ENCODE measurements at regions not wholly inside any gene's neighbourhood (a gene's known extent, or its start where the extent isn't known, plus 50 kb on each side); places are given as distances from the start of the nearest gene placed in this dataset.

- Histone ChIP-seq H3K27me3 (ENCODE audit: control insufficient read depth, insufficient read depth, low read length) (no peaks in the 10 kb centered on the region), H3K9me3 (ENCODE audit: control insufficient read depth, low read depth, low read length) (no peaks in the 10 kb centered on the region), H3K4me1 (ENCODE audit: control insufficient read depth, low read depth, low read length) (no peaks in the 10 kb centered on the region), H3K36me3 (ENCODE audit: control insufficient read depth, low read depth, low read length) (no peaks in the 10 kb centered on the region), H3K4me3 (ENCODE audit: low read length) (no peak overlapping the region), H3K27ac (ENCODE audit: low read length) (no peak overlapping the region), H3K9ac (ENCODE audit: low read length) (no peak overlapping the region)
Measured at GRCh38 chr4:136219592-136220125, 1312.6 kb downstream of the PCDH18 start.

GRCh38 chr4:136203199-136203598 is 1329.1 kb downstream of the PCDH18 start:
- no peak overlapping the region for H3K27ac ChIP-seq (ENCODE audit: low read length)
- no peak overlapping the region for H3K9ac ChIP-seq (ENCODE audit: low read length)
- peaks cover 14% of the 10 kb centered on the region for H3K4me1 ChIP-seq (ENCODE audit: control insufficient read depth, low read depth, low read length)
- H3K27me3 ChIP-seq (ENCODE audit: control insufficient read depth, insufficient read depth, low read length): peaks cover 98% of the 10 kb centered on the region
- no peaks in the 10 kb centered on the region for H3K36me3 ChIP-seq (ENCODE audit: control insufficient read depth, low read depth, low read length)
- peak overlapping the region; percentile 12 for H3K4me3 ChIP-seq (ENCODE audit: low read length)
- H3K9me3 ChIP-seq (ENCODE audit: control insufficient read depth, low read depth, low read length): no peaks in the 10 kb centered on the region

GRCh38 chr4:136198358-136198757 is 1333.9 kb downstream of the PCDH18 start:
- Histone ChIP-seq H3K27ac (ENCODE audit: low read length) (no peak overlapping the region), H3K36me3 (ENCODE audit: control insufficient read depth, low read depth, low read length) (no peaks in the 10 kb centered on the region), H3K27me3 (ENCODE audit: control insufficient read depth, insufficient read depth, low read length) (peaks cover 57% of the 10 kb centered on the region), H3K4me1 (ENCODE audit: control insufficient read depth, low read depth, low read length) (peaks cover 7% of the 10 kb centered on the region), H3K4me3 (ENCODE audit: low read length) (no peak overlapping the region), H3K9me3 (ENCODE audit: control insufficient read depth, low read depth, low read length) (no peaks in the 10 kb centered on the region), H3K9ac (ENCODE audit: low read length) (no peak overlapping the region)

GRCh38 chr4:136194962-136195361 is 1337.3 kb downstream of the PCDH18 start:
- H3K9ac ChIP-seq (ENCODE audit: low read length): no peak overlapping the region
- no peak overlapping the region for H3K27ac ChIP-seq (ENCODE audit: low read length)

GRCh38 chr4:136186650-136187049 is 1345.6 kb downstream of the PCDH18 start:
- H3K27me3 ChIP-seq (ENCODE audit: control insufficient read depth, insufficient read depth, low read length): no peaks in the 10 kb centered on the region
- no peak overlapping the region for H3K27ac ChIP-seq (ENCODE audit: low read length)
- H3K4me1 ChIP-seq (ENCODE audit: control insufficient read depth, low read depth, low read length): no peaks in the 10 kb centered on the region
- H3K9me3 ChIP-seq (ENCODE audit: control insufficient read depth, low read depth, low read length): no peaks in the 10 kb centered on the region
- no peak overlapping the region for H3K4me3 ChIP-seq (ENCODE audit: low read length)
- no peak overlapping the region for H3K9ac ChIP-seq (ENCODE audit: low read length)
- H3K36me3 ChIP-seq (ENCODE audit: control insufficient read depth, low read depth, low read length): no peaks in the 10 kb centered on the region

More at GRCh38 chr4:136194962-136195361, 1337.3 kb downstream of the PCDH18 start:
- Histone ChIP-seq H3K4me1 (ENCODE audit: control insufficient read depth, low read depth, low read length) (no peaks in the 10 kb centered on the region), H3K36me3 (ENCODE audit: control insufficient read depth, low read depth, low read length) (no peaks in the 10 kb centered on the region), H3K27me3 (ENCODE audit: control insufficient read depth, insufficient read depth, low read length) (peaks cover 23% of the 10 kb centered on the region), H3K9me3 (ENCODE audit: control insufficient read depth, low read depth, low read length) (no peaks in the 10 kb centered on the region), H3K4me3 (ENCODE audit: low read length) (no peak overlapping the region)

- Histone ChIP-seq H3K9ac (ENCODE audit: low read length) (no peak overlapping the region), H3K9me3 (ENCODE audit: control insufficient read depth, low read depth, low read length) (no peaks in the 10 kb centered on the region), H3K36me3 (ENCODE audit: control insufficient read depth, low read depth, low read length) (no peaks in the 10 kb centered on the region), H3K4me3 (ENCODE audit: low read length) (no peak overlapping the region), H3K4me1 (ENCODE audit: control insufficient read depth, low read depth, low read length) (no peaks in the 10 kb centered on the region), H3K27me3 (ENCODE audit: control insufficient read depth, insufficient read depth, low read length) (no peaks in the 10 kb centered on the region), H3K27ac (ENCODE audit: low read length) (no peak overlapping the region)
Measured at GRCh38 chr4:136183513-136183912, 1348.8 kb downstream of the PCDH18 start.

GRCh38 chr4:136156947-136157346 is 1375.3 kb downstream of the PCDH18 start:
- peaks cover 3% of the 10 kb centered on the region for H3K4me1 ChIP-seq (ENCODE audit: control insufficient read depth, low read depth, low read length)
- no peak overlapping the region for H3K27ac ChIP-seq (ENCODE audit: low read length)
- no peak overlapping the region for H3K4me3 ChIP-seq (ENCODE audit: low read length)
- H3K9me3 ChIP-seq (ENCODE audit: control insufficient read depth, low read depth, low read length): no peaks in the 10 kb centered on the region
- no peaks in the 10 kb centered on the region for H3K36me3 ChIP-seq (ENCODE audit: control insufficient read depth, low read depth, low read length)
- no peaks in the 10 kb centered on the region for H3K27me3 ChIP-seq (ENCODE audit: control insufficient read depth, insufficient read depth, low read length)
- H3K9ac ChIP-seq (ENCODE audit: low read length): no peak overlapping the region

GRCh38 chr4:136150046-136150445 is 1382.2 kb downstream of the PCDH18 start:
- Histone ChIP-seq H3K9me3 (ENCODE audit: control insufficient read depth, low read depth, low read length) (no peaks in the 10 kb centered on the region), H3K27me3 (ENCODE audit: control insufficient read depth, insufficient read depth, low read length) (no peaks in the 10 kb centered on the region), H3K4me3 (ENCODE audit: low read length) (no peak overlapping the region), H3K27ac (ENCODE audit: low read length) (no peak overlapping the region), H3K36me3 (ENCODE audit: control insufficient read depth, low read depth, low read length) (no peaks in the 10 kb centered on the region), H3K9ac (ENCODE audit: low read length) (no peak overlapping the region), H3K4me1 (ENCODE audit: control insufficient read depth, low read depth, low read length) (no peaks in the 10 kb centered on the region)

GRCh38 chr4:136136601-136137000 is 1395.7 kb downstream of the PCDH18 start:
- H3K4me3 ChIP-seq (ENCODE audit: low read length): no peak overlapping the region
- no peak overlapping the region for H3K27ac ChIP-seq (ENCODE audit: low read length)
- H3K9me3 ChIP-seq (ENCODE audit: control insufficient read depth, low read depth, low read length): no peaks in the 10 kb centered on the region
- no peaks in the 10 kb centered on the region for H3K4me1 ChIP-seq (ENCODE audit: control insufficient read depth, low read depth, low read length)
- H3K27me3 ChIP-seq (ENCODE audit: control insufficient read depth, insufficient read depth, low read length): no peaks in the 10 kb centered on the region
- no peaks in the 10 kb centered on the region for H3K36me3 ChIP-seq (ENCODE audit: control insufficient read depth, low read depth, low read length)
- H3K9ac ChIP-seq (ENCODE audit: low read length): no peak overlapping the region

GRCh38 chr4:136124251-136124745 is 1408.0 kb downstream of the PCDH18 start:
- Histone ChIP-seq H3K9me3 (ENCODE audit: control insufficient read depth, low read depth, low read length) (no peaks in the 10 kb centered on the region), H3K27me3 (ENCODE audit: control insufficient read depth, insufficient read depth, low read length) (no peaks in the 10 kb centered on the region), H3K27ac (ENCODE audit: low read length) (no peak overlapping the region), H3K36me3 (ENCODE audit: control insufficient read depth, low read depth, low read length) (no peaks in the 10 kb centered on the region), H3K4me1 (ENCODE audit: control insufficient read depth, low read depth, low read length) (no peaks in the 10 kb centered on the region), H3K9ac (ENCODE audit: low read length) (no peak overlapping the region), H3K4me3 (ENCODE audit: low read length) (no peak overlapping the region)

- H3K36me3 ChIP-seq (ENCODE audit: control insufficient read depth, low read depth, low read length): no peaks in the 10 kb centered on the region
- no peak overlapping the region for H3K27ac ChIP-seq (ENCODE audit: low read length)
- no peaks in the 10 kb centered on the region for H3K4me1 ChIP-seq (ENCODE audit: control insufficient read depth, low read depth, low read length)
- no peaks in the 10 kb centered on the region for H3K27me3 ChIP-seq (ENCODE audit: control insufficient read depth, insufficient read depth, low read length)
- no peak overlapping the region for H3K9ac ChIP-seq (ENCODE audit: low read length)
- H3K9me3 ChIP-seq (ENCODE audit: control insufficient read depth, low read depth, low read length): no peaks in the 10 kb centered on the region
- no peak overlapping the region for H3K4me3 ChIP-seq (ENCODE audit: low read length)
Measured at GRCh38 chr4:136121426-136121825, 1410.9 kb downstream of the PCDH18 start.

- Histone ChIP-seq H3K27ac (ENCODE audit: low read length) (no peak overlapping the region), H3K4me3 (ENCODE audit: low read length) (no peak overlapping the region), H3K27me3 (ENCODE audit: control insufficient read depth, insufficient read depth, low read length) (no peaks in the 10 kb centered on the region), H3K4me1 (ENCODE audit: control insufficient read depth, low read depth, low read length) (no peaks in the 10 kb centered on the region), H3K9me3 (ENCODE audit: control insufficient read depth, low read depth, low read length) (no peaks in the 10 kb centered on the region), H3K9ac (ENCODE audit: low read length) (no peak overlapping the region), H3K36me3 (ENCODE audit: control insufficient read depth, low read depth, low read length) (no peaks in the 10 kb centered on the region)
Measured at GRCh38 chr4:136113921-136114320, 1418.4 kb downstream of the PCDH18 start.
